Pancreas (tissue), 10 donors: ENCODE measurements at regions not wholly inside any gene's neighbourhood (a gene's known extent, or its start where the extent isn't known, plus 50 kb on each side); places are given as distances from the start of the nearest gene placed in this dataset.
A peak's percentile ranks its signal among the peaks of the same experiment; 100 is the strongest.

Experiments
- ATAC-seq, 4 donors: fragments of 200-7000 bp; cut with Tn5 transposase; one replicate each; pipeline versions ENCODE4 v1.8.0 to v1.9.1; 2020; ENCODE audit warnings: mild to moderate bottlenecking in 4 of 4, moderate library complexity in 4 of 4
- DNase-seq, 6 donors: peaks; one replicate each; pipeline ENCODE4 v3.0.0-alpha.2; 2020
- FAIRE-seq: peaks from 2 replicates; lab custom pipeline; 2012; peaks lifted over from hg19 to GRCh38; lab: Jason Lieb, UNC
- H3K27ac ChIP-seq, 4 donors: fragments of 200-600 bp; sonication (generic); 1 replicate in 3 of 4; 2 replicates in 1 of 4; pipeline versions ENCODE4 v1.5.0 to v1.8.0; 2020
- H3K27me3 ChIP-seq, 4 donors: fragments of 200-600 bp; one replicate each; pipeline ENCODE4 v1.8.0; 2021
- H3K36me3 ChIP-seq, 3 donors: fragments of 200-600 bp; sonication (generic) in 1 of 3; one replicate each; pipeline versions ENCODE4 v1.5.0 to v1.8.0; 2020 to 2021
- H3K4me1 ChIP-seq, 3 donors: fragments of 200-600 bp; one replicate each; pipeline ENCODE4 v1.8.0; 2021
- H3K4me3 ChIP-seq, 4 donors: fragments of 200-600 bp; sonication (generic) in 2 of 4; one replicate each; pipeline versions ENCODE4 v1.5.0 to v1.8.0; 2020 to 2021
- H3K9me3 ChIP-seq, 4 donors: fragments of 200-600 bp; one replicate each; pipeline ENCODE4 v1.8.0; 2021
- WGBS, 2 donors: extraction: QIAGEN DNeasy Blood & Tissue Kit; methylation state at CpG; one replicate each; pipeline ENCODE4 v1.1.7; 2013; 5-methylcytosine and 5-hydroxymethylcytosine counted together
- intact Hi-C, 3 donors: fragments of 100-400 bp; cut with DNase I; formaldehyde crosslinking; loops; one replicate each; pipeline versions ENCODE4 v1.11.1 to v1.14.2; 2022
- TF ChIP-seq, protein P1 (sequence below), 4 donors: fragments of 200-600 bp; sonication (generic) in 3 of 4; IDR thresholded peaks; one replicate each; pipeline versions ENCODE4 v1.5.0 to v1.8.0; 2021; ENCODE audit warnings: antibody characterized with exemption in 4 of 4
- donor health status: healthy with polysubstance abuse.
- donor health status: DM: no; HTN: no; CAD: no; lungs with moderate emphysema.
- donor health status: DM: no; HTN: no; CAD: no.
- donor health status: control.
- donor health status: control.
- donor health status: Bipolar disorder and iron deficiency.
- donor health status: DM: yes; HTN: yes; CAD: no.
- donor health status: DM: no; HTN: no; CAD: no.
- donor health status: DM: no; HTN: no; CAD: no.
- donor health status: DM: yes; HTN: yes; CAD: no.

DNA sequence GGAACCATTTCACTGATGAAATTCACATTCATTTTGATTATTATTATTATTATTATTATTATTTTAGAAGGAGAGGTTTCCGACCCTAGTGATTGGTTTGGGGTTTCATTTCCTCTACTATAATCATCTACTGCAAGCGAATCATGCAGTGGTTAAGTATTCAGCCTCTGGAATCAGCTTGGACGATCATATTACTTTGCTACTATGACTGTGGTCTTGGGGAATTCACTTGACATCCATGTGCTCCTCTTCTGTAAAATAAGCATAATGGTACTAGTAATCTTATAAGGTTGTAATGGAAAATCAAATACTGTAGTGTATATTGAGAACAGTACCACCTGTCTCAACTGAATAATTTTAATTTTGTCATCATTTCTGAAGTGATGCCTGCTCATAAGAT is 132.1 kb upstream of the SLC4A4 start:
- H3K4me1 ChIP-seq, result peaks cover 3 to 16% (median 14%) of the 10 kb centered on the region in 3 donors
- DNase-seq, result no peak
- TF ChIP-seq, protein P1, sequence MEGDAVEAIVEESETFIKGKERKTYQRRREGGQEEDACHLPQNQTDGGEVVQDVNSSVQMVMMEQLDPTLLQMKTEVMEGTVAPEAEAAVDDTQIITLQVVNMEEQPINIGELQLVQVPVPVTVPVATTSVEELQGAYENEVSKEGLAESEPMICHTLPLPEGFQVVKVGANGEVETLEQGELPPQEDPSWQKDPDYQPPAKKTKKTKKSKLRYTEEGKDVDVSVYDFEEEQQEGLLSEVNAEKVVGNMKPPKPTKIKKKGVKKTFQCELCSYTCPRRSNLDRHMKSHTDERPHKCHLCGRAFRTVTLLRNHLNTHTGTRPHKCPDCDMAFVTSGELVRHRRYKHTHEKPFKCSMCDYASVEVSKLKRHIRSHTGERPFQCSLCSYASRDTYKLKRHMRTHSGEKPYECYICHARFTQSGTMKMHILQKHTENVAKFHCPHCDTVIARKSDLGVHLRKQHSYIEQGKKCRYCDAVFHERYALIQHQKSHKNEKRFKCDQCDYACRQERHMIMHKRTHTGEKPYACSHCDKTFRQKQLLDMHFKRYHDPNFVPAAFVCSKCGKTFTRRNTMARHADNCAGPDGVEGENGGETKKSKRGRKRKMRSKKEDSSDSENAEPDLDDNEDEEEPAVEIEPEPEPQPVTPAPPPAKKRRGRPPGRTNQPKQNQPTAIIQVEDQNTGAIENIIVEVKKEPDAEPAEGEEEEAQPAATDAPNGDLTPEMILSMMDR (IDR thresholded peaks at IDR 0.05), result no peak
- no peak overlapping the region for H3K27ac ChIP-seq
- WGBS, 2 donors, result 59 to 61% methylated on average over 3 of the region's 3 CpGs
- FAIRE-seq, result no peak
- no peaks in the 10 kb centered on the region for H3K27me3 ChIP-seq
- no peaks in the 10 kb centered on the region for H3K9me3 ChIP-seq
- no peak overlapping the region for H3K4me3 ChIP-seq
- intact Hi-C loops, result no loop called here
- ATAC-seq, result no peak
- H3K36me3 ChIP-seq, result peaks cover 0 to 2% (median 0%) of the 10 kb centered on the region in 3 donors

DNA sequence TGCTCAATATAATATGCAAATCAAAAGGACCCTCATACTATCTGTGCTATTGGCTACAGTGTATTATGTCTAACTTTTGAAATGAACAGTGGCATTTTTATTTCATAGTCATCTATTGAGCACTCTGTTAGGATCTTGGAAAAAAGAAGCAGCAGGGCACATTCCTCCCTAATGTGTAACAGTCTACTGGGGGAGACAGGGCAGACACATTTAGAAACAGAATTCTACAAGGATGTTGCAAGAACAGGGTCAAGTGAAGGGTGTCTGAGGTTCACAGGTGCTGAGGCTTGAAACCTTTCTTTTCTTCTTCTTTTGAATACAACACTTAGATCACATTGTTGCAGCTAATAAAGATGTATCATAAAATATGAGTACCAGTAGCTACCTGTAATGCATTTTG is 129.7 kb upstream of the SLC4A4 start:
- no peaks in the 10 kb centered on the region for H3K27me3 ChIP-seq
- DNase-seq, result no peak
- peaks cover 0 to 2% (median 0%) of the 10 kb centered on the region in 3 donors for H3K36me3 ChIP-seq
- peak in 3 of 4 donors; percentile 8 to 26 (median 23) for ATAC-seq
- no peak overlapping the region for H3K27ac ChIP-seq
- no peak for FAIRE-seq
- no peaks in the 10 kb centered on the region for H3K9me3 ChIP-seq
- intact Hi-C loops, result no loop called here
- peaks cover 0 to 3% (median under 1%) of the 10 kb centered on the region in 3 donors for H3K4me1 ChIP-seq
- no peak overlapping the region for H3K4me3 ChIP-seq
- TF ChIP-seq, protein P1 (IDR thresholded peaks at IDR 0.05), result no peak

DNA sequence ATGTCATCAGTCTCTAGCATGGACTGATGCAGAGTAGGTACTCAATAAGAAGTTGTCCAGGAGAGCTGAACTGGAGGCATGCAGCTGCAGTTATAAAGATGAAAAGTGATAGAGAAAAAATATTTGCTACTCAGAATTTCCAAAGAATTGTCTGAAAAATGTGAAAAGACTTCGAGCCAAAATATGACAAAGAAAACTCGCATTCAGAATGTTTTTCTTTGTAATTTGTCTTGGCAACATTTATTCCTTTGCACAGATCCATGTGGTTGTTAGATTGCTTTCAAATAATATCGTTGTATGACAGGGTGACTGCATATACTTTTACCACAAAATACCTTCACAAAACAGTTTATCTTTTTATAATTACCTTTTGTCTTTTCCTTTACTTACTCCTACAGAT is 128.0 kb upstream of the SLC4A4 start:
- ATAC-seq, result no peak
- Histone ChIP-seq H3K4me3 (no peak overlapping the region), H3K4me1 (peaks cover 0 to 3% (median 0%) of the 10 kb centered on the region in 3 donors), H3K27ac (no peak overlapping the region), H3K36me3 (no peaks in the 10 kb centered on the region), H3K27me3 (no peaks in the 10 kb centered on the region), H3K9me3 (no peaks in the 10 kb centered on the region)
- intact Hi-C loops, result no loop called here
- WGBS, 2 donors, result 19 to 27% methylated on average over 3 of the region's 3 CpGs
- no peak for DNase-seq
- FAIRE-seq, result no peak
- TF ChIP-seq, protein P1 (IDR thresholded peaks at IDR 0.05), result no peak

DNA sequence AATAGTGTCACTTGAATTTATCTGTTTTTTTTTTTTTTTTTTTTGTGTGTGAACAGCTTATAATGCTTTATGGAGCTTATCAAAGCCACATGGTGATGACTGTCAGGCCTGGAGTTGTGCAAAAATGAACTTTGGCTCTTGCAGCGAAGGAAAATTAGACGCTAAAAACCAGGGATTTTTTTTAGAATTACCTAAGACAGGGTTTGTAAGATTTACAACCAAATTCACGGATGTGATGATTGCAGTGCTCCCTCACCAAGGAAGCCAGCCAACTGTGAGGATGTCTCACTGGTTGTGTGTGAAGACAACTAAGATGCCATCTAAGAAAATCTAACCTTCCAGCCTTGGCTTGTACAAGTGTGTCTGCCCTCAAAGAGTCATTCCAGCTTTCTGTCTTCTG is 127.1 kb upstream of the SLC4A4 start:
- Histone ChIP-seq H3K27ac (no peak overlapping the region), H3K9me3 (no peaks in the 10 kb centered on the region), H3K4me1 (no peaks in the 10 kb centered on the region), H3K36me3 (no peaks in the 10 kb centered on the region), H3K27me3 (no peaks in the 10 kb centered on the region), H3K4me3 (no peak overlapping the region)
- FAIRE-seq (no peak), ATAC-seq (no peak), DNase-seq (no peak)
- intact Hi-C loops, result no loop called here
- TF ChIP-seq, protein P1 (IDR thresholded peaks at IDR 0.05), result no peak
- 14 to 35% methylated on average over 3 of the region's 3 CpGs for WGBS, 2 donors

DNA sequence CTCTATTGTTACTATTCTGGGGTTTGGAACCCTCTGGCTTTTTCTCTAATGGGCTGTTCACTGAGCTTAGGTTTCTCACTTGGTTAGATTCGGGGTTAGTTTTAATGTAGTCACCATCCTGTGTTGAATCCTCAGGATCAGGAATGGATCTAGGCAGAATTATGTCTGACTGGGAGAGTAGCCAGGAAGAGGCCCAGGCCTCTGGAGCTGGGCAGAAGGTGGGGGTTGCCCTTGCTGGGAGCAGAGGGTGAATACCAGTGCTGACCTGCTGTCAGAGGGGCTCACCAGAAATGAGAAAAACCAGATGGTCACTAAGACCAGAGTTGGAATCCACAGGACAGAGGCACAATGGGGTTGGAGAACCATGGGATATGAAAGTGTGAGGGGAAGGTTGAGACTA is 126.6 kb upstream of the SLC4A4 start:
- ATAC-seq, result peak in 2 of 4 donors; percentile 14 to 36
- H3K4me3 ChIP-seq, result no peak overlapping the region
- no peak for DNase-seq
- TF ChIP-seq, protein P1 (IDR thresholded peaks at IDR 0.05), result no peak
- H3K27ac ChIP-seq, result no peak overlapping the region
- intact Hi-C loops, result no loop called here
- no peaks in the 10 kb centered on the region for H3K36me3 ChIP-seq
- no peak for FAIRE-seq
- WGBS, 2 donors, result 54 to 61% methylated on average over 1 of the region's 1 CpG
- H3K27me3 ChIP-seq, result no peaks in the 10 kb centered on the region
- H3K4me1 ChIP-seq, result no peaks in the 10 kb centered on the region
- H3K9me3 ChIP-seq, result no peaks in the 10 kb centered on the region
